ENCODE measurements at regions not wholly inside any gene's neighbourhood (a gene's known extent, or its start where the extent isn't known, plus 50 kb on each side); places are given as distances from the start of the nearest gene placed in this dataset.

DNA sequence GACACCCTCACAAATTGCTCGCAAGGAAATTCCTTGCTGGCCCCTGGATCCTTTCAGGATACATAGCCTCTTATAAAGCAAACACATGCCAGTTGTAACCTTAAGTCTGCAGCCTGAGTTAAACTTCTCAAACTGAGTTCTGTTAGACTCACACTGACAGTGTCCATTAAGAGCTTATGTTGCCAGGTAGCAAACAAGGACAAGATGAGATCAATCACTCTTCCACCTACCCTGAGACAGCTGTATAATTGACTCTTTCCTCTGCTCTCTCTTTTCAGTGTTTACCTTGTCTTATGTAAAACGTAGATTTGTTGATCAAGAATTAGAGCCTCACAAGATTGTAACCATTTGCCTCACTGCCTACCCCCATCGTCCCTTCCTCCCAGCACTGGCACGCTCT lies 359.8 kb downstream of the EPM2A start:
- no peak for FAIRE-seq

GRCh38 chr6:145380186-145380585 lies 355.1 kb downstream of the EPM2A start:
- no peak for FAIRE-seq
- DNase-seq (ENCODE audit: extremely low spot score, insufficient read length, low read depth): no peak

More for the DNA sequence above, 359.8 kb downstream of the EPM2A start:
- no peak for DNase-seq (ENCODE audit: extremely low spot score, insufficient read length, low read depth)

GRCh38 chr6:145381941-145382340 lies 353.4 kb downstream of the EPM2A start:
- FAIRE-seq (no peak), DNase-seq (ENCODE audit: extremely low spot score, insufficient read length, low read depth) (no peak)

DNA sequence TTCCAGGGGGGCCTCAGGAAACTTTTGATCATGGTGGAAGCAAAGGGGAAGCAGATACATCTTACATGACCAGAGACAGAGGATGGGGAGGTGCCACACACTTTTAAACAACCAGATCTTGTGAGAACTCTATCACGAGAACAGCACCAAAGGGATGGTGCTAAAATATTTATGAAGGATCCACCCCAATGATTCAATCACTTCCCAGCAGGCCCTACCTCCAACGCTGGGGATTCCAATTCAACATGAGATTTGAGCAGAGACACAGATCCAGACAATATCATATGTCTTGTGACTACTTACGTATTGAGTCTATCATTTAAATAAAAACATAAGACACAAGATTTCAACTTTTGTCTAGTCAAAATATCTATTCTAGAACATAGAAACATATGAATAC lies 351.9 kb downstream of the EPM2A start:
- no peak for FAIRE-seq

DNA sequence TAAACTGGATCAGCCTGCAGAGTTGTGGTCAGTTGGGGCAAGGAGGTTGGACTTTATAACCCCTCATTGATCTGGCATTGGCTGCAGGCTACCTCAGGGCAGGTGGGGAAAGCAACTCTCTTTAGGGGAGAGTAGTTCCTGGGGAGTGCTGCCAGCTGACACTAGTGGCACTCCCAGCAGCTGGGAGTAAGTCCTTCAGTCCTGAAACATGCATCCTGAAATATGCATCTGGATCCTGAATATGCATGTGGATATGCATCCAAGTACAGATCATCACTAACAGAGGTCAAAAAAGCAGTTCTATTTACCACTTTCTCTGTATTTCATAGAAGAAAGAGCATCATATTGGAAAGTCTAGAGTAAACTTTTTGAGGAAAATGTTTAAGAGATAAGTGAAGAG lies 350.8 kb downstream of the EPM2A start:
- no peak for DNase-seq (ENCODE audit: extremely low spot score, insufficient read length, low read depth)
- no peak for FAIRE-seq

More for the DNA sequence above, 351.9 kb downstream of the EPM2A start:
- no peak for DNase-seq (ENCODE audit: extremely low spot score, insufficient read length, low read depth)

GRCh38 chr6:145396499-145396898 lies 338.8 kb downstream of the EPM2A start:
- FAIRE-seq: no peak
- no peak for DNase-seq (ENCODE audit: extremely low spot score, insufficient read length, low read depth)

DNA sequence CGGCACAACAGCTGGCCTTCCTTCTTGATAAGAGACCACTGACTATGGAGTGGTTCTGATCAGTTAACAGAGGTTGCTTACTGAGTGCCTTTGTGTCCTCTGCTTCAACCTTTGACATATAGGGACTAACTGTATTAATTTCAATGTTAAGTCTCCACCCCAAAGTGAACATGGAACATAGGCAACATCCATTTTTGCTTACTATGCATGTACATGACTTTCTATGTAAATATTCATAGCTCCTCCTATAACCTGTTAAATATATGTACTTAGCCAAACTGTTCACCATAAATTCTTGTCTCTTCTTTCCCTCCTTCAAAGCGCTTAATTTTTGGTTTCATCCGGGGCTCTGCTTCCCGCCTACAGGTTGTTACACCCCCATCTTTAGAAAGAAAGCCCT lies 334.8 kb downstream of the EPM2A start:
- FAIRE-seq (no peak), DNase-seq (ENCODE audit: extremely low spot score, insufficient read length, low read depth) (no peak)

DNA sequence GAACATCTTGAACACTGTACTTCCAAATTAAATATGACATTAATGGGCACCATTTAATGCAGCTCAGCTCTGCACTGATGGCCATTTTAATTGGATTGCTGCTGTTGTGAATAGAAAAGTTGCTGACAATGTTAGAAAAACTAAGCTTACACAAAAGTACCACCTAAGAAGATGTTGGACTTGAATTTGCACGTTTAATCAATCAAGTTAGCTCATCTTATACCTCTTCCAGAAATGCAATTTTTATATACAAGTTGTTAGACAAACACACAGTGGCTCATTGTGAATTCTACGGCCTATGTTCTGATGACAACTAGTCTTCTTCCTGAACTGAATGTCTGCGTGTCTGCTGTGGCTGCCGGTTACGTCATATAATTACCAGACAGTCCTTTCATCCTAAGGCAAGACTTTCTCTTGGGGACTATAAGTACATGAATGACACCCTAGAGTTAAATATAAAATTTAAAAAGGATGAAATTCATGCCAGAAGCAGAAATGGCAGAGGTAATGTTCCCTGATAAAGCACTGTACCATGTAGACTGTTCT lies 330.2 kb downstream of the EPM2A start:
- FAIRE-seq (no peak), DNase-seq (ENCODE audit: extremely low spot score, insufficient read length, low read depth) (no peak)

- DNase-seq (ENCODE audit: extremely low spot score, insufficient read length, low read depth) (no peak), FAIRE-seq (no peak)
Observed at GRCh38 chr6:145406783-145407182, 328.5 kb downstream of the EPM2A start.

- DNase-seq (ENCODE audit: extremely low spot score, insufficient read length, low read depth) (no peak), FAIRE-seq (no peak)
Observed at GRCh38 chr6:145415616-145416015, 319.7 kb downstream of the EPM2A start.

DNA sequence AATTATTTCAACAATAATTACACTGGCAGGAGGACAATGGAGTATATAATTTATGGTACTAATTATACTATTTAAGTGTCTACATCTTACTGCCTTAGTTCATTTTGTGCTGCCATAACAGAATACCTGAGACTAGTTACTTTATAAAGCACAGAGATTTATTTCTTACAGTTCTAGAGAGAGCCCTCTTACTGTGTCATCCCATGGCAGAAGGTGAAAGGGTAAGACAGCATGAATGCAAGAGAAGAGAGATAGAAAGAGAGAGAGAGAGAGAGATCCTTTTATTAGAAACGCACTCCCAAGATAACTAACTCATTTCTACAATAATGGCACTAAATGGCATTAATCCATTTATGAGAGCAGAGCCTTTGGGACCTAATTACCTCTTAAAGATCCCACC lies 314.7 kb downstream of the EPM2A start:
- DNase-seq (ENCODE audit: extremely low spot score, insufficient read length, low read depth) (no peak), FAIRE-seq (no peak)

GRCh38 chr6:145423936-145424335 lies 311.4 kb downstream of the EPM2A start:
- no peak for DNase-seq (ENCODE audit: extremely low spot score, insufficient read length, low read depth)
- FAIRE-seq: no peak

DNA sequence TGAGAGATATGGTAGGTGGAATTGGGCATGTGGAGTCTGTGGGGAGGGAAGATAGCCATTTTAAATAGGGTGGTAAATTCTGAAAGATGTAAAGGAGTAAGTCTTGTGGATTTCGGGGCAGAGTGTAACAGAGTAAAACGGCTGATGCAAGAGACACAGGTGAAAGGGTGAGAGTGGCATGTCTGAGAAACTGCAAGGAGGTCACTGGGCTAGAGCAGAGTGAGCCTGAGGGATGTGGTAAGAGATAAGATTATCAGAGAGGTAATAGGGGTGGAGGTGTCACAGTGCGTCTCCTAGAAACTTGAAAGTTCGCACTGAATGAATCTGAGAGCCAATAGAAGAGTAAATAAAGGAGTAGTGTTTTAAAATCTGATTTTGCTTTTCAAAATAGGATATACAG lies 308.1 kb downstream of the EPM2A start:
- FAIRE-seq: no peak

GRCh38 chr6:145428706-145429105 lies 306.6 kb downstream of the EPM2A start:
- DNase-seq (ENCODE audit: extremely low spot score, insufficient read length, low read depth) (no peak), FAIRE-seq (no peak)

More for the DNA sequence above, 308.1 kb downstream of the EPM2A start:
- DNase-seq (ENCODE audit: extremely low spot score, insufficient read length, low read depth): no peak

DNA sequence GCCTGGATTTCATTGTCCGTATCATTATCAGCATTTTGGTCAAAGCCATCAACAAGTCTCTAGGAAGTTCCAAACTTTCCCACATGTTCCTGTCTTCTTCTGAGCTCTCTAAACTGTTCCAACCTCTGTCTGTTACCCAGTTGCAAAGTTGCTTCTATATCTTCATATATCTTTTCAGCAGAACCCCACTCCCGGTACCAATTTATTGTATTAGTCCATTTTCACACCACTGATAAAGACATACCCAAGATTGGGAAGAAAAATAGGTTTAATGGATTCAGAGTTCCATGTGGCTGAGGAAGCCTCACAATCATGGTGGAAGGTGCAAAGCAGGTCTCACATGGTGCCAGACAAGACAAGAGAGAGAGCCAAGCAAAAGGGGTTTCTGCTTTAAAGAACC lies 293.2 kb downstream of the EPM2A start:
- FAIRE-seq: no peak

DNA sequence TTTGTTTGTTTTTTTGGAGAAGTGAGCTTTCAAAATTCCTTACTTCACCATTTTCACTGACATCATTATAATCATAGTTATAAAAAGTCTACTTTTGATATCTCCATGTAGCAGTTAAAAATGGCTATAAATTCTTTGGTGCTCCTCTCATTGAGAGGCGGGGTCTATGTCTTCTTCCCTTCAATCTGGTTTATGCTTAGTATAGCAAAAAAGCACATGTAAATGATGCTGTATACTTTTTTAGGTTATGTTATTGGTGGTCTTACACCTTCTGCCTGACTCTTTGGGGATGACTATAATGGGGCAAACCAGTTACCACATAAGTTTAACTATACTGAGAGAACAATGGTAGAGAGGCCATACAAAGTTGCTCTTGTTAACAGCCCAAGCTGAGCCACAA lies 289.6 kb downstream of the EPM2A start:
- no peak for FAIRE-seq

More for the DNA sequence above, 293.2 kb downstream of the EPM2A start:
- no peak for DNase-seq (ENCODE audit: extremely low spot score, insufficient read length, low read depth)

GRCh38 chr6:145451029-145451428 lies 284.3 kb downstream of the EPM2A start:
- FAIRE-seq (no peak), DNase-seq (ENCODE audit: extremely low spot score, insufficient read length, low read depth) (no peak)

More for the DNA sequence above, 289.6 kb downstream of the EPM2A start:
- no peak for DNase-seq (ENCODE audit: extremely low spot score, insufficient read length, low read depth)

GRCh38 chr6:145453376-145453775 lies 281.9 kb downstream of the EPM2A start:
- FAIRE-seq (no peak), DNase-seq (ENCODE audit: extremely low spot score, insufficient read length, low read depth) (no peak)

DNA sequence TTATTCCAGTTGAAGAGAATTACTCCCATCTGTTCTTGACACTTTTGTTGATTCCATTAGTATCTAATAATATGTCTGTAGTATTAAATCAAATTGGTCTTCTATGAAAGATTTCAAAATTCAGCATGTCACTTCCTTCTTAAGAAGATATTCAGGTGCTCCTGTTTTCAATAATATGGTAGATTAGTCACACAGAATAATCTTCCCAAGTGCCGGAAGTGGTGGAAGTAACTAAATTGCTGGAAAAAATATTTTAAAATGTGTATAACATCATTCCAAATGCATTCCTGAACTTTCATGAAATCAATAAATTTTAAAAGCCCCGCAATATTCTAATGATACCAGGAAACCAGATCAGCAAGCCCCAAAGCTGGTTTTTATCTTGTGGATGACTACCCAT lies 281.3 kb downstream of the EPM2A start:
- DNase-seq (ENCODE audit: extremely low spot score, insufficient read length, low read depth) (no peak), FAIRE-seq (no peak)

- FAIRE-seq (no peak), DNase-seq (ENCODE audit: extremely low spot score, insufficient read length, low read depth) (no peak)
Observed at GRCh38 chr6:145457556-145457955, 277.8 kb downstream of the EPM2A start.

GRCh38 chr6:145468534-145468933 lies 266.8 kb downstream of the EPM2A start:
- no peak for FAIRE-seq

DNA sequence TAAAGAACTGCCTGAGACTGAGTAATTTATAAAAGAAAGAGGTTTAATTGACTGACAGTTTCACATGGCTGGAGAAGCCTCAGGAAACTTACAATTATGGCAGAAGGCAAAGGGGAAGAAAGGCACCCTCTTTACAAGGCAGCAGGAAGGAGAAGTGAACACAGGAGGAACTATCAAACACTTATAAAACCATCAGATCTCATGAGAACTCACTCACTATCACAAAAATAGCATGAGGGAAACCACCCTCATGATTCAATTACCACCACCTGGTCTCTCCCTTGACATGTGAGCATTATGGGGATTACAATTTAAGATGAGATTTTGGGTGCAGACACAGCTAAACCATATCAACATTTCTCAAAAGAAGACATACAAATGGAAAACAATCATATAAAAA lies 266.3 kb downstream of the EPM2A start:
- DNase-seq (ENCODE audit: extremely low spot score, insufficient read length, low read depth) (no peak), FAIRE-seq (no peak)

More at GRCh38 chr6:145468534-145468933, 266.8 kb downstream of the EPM2A start:
- DNase-seq (ENCODE audit: extremely low spot score, insufficient read length, low read depth): no peak
